Testis (tissue), 2 donors: ENCODE measurements at regions not wholly inside any gene's neighbourhood (a gene's known extent, or its start where the extent isn't known, plus 50 kb on each side); places are given as distances from the start of the nearest gene placed in this dataset.

ENCODE experiments used
- POLR2A ChIP-seq: fragments of 450-650 bp; IDR thresholded peaks from one replicate; pipeline ENCODE4 v1.6.1; 2017; ENCODE audit warnings: antibody characterized with exemption, mild to moderate bottlenecking, moderate library complexity
- TF ChIP-seq, protein P1 (sequence below), 3 experiments: fragments of 450-650 bp in 2 of 3; fragments of 200-600 bp in 1 of 3; sonication (generic) in 1 of 3; IDR thresholded peaks; one replicate each; pipeline ENCODE4 v1.5.1; 2016 to 2019; ENCODE audit warnings: antibody characterized with exemption in 3 of 3, mild to moderate bottlenecking in 2 of 3, moderate library complexity in 1 of 3

DNA sequence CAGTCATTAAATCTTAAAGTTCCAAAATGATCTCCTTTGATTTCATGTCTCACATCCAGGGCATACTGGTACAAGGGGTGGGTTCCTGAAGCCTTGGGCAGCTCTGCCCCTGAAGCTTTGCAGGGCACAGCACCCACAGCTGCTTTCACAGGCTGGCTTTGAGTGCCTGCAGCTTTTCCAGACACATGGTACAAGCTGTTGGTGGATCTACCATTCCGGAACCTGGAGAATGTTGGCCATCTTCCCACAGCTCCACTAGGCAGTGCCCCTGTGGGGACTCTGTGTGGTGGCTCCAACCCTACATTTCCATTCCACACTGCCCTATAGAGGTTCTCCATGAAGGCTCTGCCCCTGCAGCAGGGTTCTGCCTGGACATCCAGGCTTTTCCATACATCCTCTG lies 211.1 kb upstream of the THBS1 start:
- TF ChIP-seq, protein P1, sequence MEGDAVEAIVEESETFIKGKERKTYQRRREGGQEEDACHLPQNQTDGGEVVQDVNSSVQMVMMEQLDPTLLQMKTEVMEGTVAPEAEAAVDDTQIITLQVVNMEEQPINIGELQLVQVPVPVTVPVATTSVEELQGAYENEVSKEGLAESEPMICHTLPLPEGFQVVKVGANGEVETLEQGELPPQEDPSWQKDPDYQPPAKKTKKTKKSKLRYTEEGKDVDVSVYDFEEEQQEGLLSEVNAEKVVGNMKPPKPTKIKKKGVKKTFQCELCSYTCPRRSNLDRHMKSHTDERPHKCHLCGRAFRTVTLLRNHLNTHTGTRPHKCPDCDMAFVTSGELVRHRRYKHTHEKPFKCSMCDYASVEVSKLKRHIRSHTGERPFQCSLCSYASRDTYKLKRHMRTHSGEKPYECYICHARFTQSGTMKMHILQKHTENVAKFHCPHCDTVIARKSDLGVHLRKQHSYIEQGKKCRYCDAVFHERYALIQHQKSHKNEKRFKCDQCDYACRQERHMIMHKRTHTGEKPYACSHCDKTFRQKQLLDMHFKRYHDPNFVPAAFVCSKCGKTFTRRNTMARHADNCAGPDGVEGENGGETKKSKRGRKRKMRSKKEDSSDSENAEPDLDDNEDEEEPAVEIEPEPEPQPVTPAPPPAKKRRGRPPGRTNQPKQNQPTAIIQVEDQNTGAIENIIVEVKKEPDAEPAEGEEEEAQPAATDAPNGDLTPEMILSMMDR (IDR thresholded peaks at IDR 0.05) = no peak
- TF ChIP-seq POLR2A = no peak
